ENCODE measurements at regions not wholly inside any gene's neighbourhood (a gene's known extent, or its start where the extent isn't known, plus 50 kb on each side); places are given as distances from the start of the nearest gene placed in this dataset.

DNA sequence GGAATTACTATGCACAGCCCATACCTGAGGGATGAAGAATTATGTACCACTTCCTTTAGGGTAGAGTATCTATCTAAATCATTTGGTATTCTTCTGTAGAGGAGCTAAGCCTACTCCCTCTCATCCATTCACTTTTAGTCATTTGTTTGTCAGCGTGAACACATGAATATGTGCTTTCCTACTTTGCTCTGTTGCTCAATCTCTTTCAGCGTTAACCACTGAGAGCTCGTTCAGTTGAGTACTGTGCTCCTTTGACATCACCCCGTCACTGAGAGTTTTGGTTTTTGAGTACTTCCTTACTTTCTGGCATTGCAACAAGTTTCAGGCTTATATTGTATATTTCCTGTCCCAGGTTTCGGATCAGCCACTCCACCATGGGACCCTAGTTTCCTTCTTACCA, 700.6 kb downstream of the NLGN4X start:
- Histone ChIP-seq H3K4me3 (ENCODE audit: low read length) (no peak overlapping the region), H3K9me3 (ENCODE audit: low read depth, low read length) (no peaks in the 10 kb centered on the region), H3K4me1 (ENCODE audit: insufficient read depth, low read length) (no peaks in the 10 kb centered on the region), H3K27me3 (ENCODE audit: insufficient read depth, low read length) (no peaks in the 10 kb centered on the region)

- no peaks in the 10 kb centered on the region for H3K9me3 ChIP-seq (ENCODE audit: low read depth, low read length)
- H3K4me1 ChIP-seq (ENCODE audit: insufficient read depth, low read length): no peaks in the 10 kb centered on the region
- H3K4me3 ChIP-seq (ENCODE audit: low read length): no peak overlapping the region
- H3K27me3 ChIP-seq (ENCODE audit: insufficient read depth, low read length): no peaks in the 10 kb centered on the region
Measured at GRCh38 chrX:5526191-5526590, 702.5 kb downstream of the NLGN4X start.

DNA sequence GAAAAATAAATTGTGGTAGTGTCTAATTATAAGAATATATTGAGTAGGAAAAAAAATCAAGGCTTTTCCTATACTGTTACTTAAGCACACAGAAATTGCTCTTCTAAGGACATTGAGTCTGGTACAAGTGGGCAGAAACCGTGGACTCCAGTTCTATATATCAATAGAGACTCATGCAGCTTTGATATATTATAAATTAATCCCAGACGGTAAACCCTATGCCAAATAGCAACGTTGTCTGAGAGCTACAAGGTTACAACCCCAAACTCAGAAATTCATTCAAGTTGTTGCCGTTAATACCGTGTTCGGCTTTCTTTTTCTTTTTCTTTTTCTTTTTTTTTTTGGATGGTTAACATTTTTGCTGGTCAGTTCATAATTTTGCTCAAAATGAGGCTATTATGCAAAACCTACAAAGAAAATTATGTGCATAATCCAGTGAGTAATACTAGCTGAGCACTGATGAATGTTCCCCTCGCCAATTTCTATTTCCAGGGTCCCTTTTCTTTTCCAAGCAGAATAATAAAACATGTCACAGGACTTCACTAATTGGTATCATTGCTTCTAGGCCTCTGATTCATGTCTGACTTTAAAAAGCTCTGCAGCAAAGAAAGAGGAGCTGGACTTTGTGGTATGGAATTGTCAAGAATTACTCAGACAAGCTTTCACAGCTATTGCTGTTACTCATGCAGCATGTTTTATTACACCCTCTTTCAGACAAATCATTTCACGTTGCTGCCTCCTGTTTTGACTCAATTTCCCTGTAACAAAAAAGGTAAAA, 737.7 kb downstream of the NLGN4X start:
- no peak overlapping the region for H3K4me3 ChIP-seq (ENCODE audit: low read length)
- H3K27me3 ChIP-seq (ENCODE audit: insufficient read depth, low read length): no peaks in the 10 kb centered on the region
- no peaks in the 10 kb centered on the region for H3K9me3 ChIP-seq (ENCODE audit: low read depth, low read length)
- no peaks in the 10 kb centered on the region for H3K4me1 ChIP-seq (ENCODE audit: insufficient read depth, low read length)

GRCh38 chrX:5474282-5474681, 754.4 kb downstream of the NLGN4X start:
- Histone ChIP-seq H3K4me1 (ENCODE audit: insufficient read depth, low read length) (no peaks in the 10 kb centered on the region), H3K9me3 (ENCODE audit: low read depth, low read length) (no peaks in the 10 kb centered on the region), H3K4me3 (ENCODE audit: low read length) (no peak overlapping the region), H3K27me3 (ENCODE audit: insufficient read depth, low read length) (no peaks in the 10 kb centered on the region)

GRCh38 chrX:5458300-5458842, 770.3 kb downstream of the NLGN4X start:
- no peaks in the 10 kb centered on the region for H3K4me1 ChIP-seq (ENCODE audit: insufficient read depth, low read length)
- H3K9me3 ChIP-seq (ENCODE audit: low read depth, low read length): no peaks in the 10 kb centered on the region
- H3K4me3 ChIP-seq (ENCODE audit: low read length): no peak overlapping the region
- no peaks in the 10 kb centered on the region for H3K27me3 ChIP-seq (ENCODE audit: insufficient read depth, low read length)

- Histone ChIP-seq H3K4me3 (ENCODE audit: low read length) (no peak overlapping the region), H3K9me3 (ENCODE audit: low read depth, low read length) (no peaks in the 10 kb centered on the region), H3K27me3 (ENCODE audit: insufficient read depth, low read length) (no peaks in the 10 kb centered on the region), H3K4me1 (ENCODE audit: insufficient read depth, low read length) (no peaks in the 10 kb centered on the region)
Measured at GRCh38 chrX:5449323-5449722, 779.3 kb downstream of the NLGN4X start.

DNA sequence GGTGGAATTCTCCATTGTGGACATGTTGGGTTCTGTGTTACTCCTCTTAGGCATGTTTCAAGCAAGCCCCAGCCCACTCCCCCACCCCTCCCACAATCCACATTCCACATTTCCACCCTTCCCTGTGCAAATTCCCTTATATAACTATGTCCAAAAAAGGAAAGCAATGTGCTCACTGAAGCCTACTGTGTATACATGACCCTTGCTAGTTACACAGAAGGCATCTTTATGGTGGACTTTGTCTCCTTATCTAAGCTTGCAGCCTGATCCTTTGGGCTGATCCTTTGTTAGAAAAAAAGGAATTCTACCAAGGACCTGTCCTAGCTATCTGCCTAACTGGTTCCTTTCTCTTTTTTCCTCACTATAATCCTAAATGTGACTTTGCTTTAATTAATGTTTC, 796.8 kb downstream of the NLGN4X start:
- Histone ChIP-seq H3K4me3 (ENCODE audit: low read length) (no peak overlapping the region), H3K9me3 (ENCODE audit: low read depth, low read length) (no peaks in the 10 kb centered on the region), H3K4me1 (ENCODE audit: insufficient read depth, low read length) (no peaks in the 10 kb centered on the region), H3K27me3 (ENCODE audit: insufficient read depth, low read length) (no peaks in the 10 kb centered on the region)

- H3K27me3 ChIP-seq (ENCODE audit: insufficient read depth, low read length): no peaks in the 10 kb centered on the region
- H3K9me3 ChIP-seq (ENCODE audit: low read depth, low read length): no peaks in the 10 kb centered on the region
- no peak overlapping the region for H3K4me3 ChIP-seq (ENCODE audit: low read length)
- H3K4me1 ChIP-seq (ENCODE audit: insufficient read depth, low read length): no peaks in the 10 kb centered on the region
Measured at GRCh38 chrX:5425119-5425518, 803.5 kb downstream of the NLGN4X start.

DNA sequence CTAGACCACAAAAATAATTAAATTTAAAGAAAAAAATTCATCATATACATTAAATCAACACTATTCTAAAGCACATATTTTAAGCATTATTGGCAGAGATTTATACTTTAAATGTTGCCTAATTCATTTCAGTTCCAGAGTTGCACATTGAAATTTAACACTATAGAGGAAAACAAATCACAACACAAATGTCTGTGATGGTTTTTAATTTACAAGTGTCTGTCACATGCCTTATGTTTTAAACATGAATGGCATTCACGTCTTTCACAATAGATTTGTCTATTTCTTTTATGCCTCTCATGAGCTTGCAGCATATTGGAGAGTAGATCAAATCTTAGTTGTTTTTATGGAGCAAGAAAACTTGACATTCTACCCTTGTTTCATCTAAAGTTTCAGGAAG, 811.3 kb downstream of the NLGN4X start:
- Histone ChIP-seq H3K9me3 (ENCODE audit: low read depth, low read length) (no peaks in the 10 kb centered on the region), H3K4me1 (ENCODE audit: insufficient read depth, low read length) (no peaks in the 10 kb centered on the region), H3K4me3 (ENCODE audit: low read length) (no peak overlapping the region), H3K27me3 (ENCODE audit: insufficient read depth, low read length) (no peaks in the 10 kb centered on the region)

DNA sequence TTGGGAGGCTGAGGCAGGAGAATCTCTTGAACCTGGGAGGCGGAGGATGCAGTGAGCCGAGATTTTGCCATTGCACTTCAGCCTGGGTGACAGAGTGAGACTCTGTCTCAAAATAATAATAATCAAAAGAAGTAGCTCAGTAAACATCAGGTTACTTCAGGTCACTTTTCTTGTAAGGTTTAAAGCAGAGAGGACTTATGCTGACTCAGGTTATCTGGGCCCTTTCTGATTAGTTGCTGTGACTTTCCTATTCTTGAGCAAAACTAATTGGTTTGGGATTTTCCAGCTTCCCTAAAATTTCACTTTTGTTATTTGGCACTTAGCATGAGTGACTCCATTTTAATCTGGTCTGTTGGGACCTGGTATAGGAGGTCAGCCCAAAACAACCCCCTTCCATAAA, 812.9 kb downstream of the NLGN4X start:
- Histone ChIP-seq H3K9me3 (ENCODE audit: low read depth, low read length) (no peaks in the 10 kb centered on the region), H3K4me1 (ENCODE audit: insufficient read depth, low read length) (no peaks in the 10 kb centered on the region), H3K27me3 (ENCODE audit: insufficient read depth, low read length) (no peaks in the 10 kb centered on the region), H3K4me3 (ENCODE audit: low read length) (no peak overlapping the region)

DNA sequence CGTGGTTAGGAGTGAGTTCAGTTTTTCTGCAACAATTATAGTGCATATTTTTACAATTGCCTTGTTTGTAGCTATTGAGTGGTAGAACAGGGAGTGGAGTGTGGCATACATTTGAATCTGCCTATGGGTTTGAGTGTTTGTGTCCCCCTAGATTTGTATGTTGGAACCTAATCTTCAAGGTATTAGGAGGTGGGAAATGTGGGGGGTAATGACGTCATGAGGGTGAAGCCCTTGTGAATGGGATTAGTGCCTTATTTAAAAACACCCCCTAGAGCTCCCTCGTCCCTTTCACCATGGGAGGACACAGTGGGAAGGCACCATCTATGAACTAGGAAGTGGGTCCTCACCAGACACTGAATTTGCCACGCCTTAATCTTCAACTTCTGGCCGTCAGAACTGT, 819.6 kb downstream of the NLGN4X start:
- Histone ChIP-seq H3K9me3 (ENCODE audit: low read depth, low read length) (no peaks in the 10 kb centered on the region), H3K4me3 (ENCODE audit: low read length) (no peak overlapping the region), H3K27me3 (ENCODE audit: insufficient read depth, low read length) (no peaks in the 10 kb centered on the region), H3K4me1 (ENCODE audit: insufficient read depth, low read length) (no peaks in the 10 kb centered on the region)

- Histone ChIP-seq H3K27me3 (ENCODE audit: insufficient read depth, low read length) (no peaks in the 10 kb centered on the region), H3K9me3 (ENCODE audit: low read depth, low read length) (no peaks in the 10 kb centered on the region), H3K4me1 (ENCODE audit: insufficient read depth, low read length) (no peaks in the 10 kb centered on the region), H3K4me3 (ENCODE audit: low read length) (no peak overlapping the region)
Measured at GRCh38 chrX:5402461-5402860, 826.2 kb downstream of the NLGN4X start.

DNA sequence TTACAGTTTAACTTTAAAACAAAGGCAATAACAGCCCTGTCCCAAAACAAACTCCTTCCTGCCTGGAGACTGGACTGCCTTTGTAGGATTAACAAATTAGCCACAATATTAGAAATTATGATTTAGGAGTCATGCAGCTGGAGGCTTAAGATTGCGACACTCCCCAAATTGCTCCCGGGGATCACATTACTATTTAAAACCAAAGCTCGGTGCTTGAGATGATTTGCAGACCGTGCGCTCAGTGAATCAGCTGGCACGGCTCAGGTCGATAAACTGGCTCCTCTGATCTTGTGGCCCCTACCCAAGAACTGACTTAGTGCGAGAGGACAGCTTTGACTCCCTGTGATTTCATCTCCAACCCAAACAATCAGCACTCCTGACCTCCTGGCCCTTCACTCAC, 829.3 kb downstream of the NLGN4X start:
- H3K27me3 ChIP-seq (ENCODE audit: insufficient read depth, low read length): no peaks in the 10 kb centered on the region
- H3K4me1 ChIP-seq (ENCODE audit: insufficient read depth, low read length): no peaks in the 10 kb centered on the region
- H3K9me3 ChIP-seq (ENCODE audit: low read depth, low read length): no peaks in the 10 kb centered on the region
- no peak overlapping the region for H3K4me3 ChIP-seq (ENCODE audit: low read length)

DNA sequence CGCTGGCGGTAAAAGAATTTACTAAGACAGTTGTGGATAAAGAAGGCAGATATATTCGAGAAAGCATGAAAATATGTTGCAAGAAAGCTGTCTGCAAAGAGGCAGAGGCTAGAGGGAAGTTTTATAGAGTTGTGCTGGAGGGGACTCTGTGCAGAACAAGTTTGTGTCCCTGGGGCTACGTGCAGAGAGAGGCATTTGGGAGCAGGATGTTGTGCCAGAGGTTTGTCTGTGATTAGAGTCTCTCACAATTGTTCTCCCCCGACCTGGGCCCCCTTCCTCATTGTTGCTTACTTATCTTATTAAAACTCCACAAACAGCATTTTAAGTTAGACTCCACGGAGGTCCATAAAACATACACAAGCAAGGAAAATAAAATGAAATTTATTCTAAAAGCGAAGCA, 831.3 kb downstream of the NLGN4X start:
- Histone ChIP-seq H3K9me3 (ENCODE audit: low read depth, low read length) (no peaks in the 10 kb centered on the region), H3K4me3 (ENCODE audit: low read length) (no peak overlapping the region), H3K27me3 (ENCODE audit: insufficient read depth, low read length) (no peaks in the 10 kb centered on the region), H3K4me1 (ENCODE audit: insufficient read depth, low read length) (no peaks in the 10 kb centered on the region)

DNA sequence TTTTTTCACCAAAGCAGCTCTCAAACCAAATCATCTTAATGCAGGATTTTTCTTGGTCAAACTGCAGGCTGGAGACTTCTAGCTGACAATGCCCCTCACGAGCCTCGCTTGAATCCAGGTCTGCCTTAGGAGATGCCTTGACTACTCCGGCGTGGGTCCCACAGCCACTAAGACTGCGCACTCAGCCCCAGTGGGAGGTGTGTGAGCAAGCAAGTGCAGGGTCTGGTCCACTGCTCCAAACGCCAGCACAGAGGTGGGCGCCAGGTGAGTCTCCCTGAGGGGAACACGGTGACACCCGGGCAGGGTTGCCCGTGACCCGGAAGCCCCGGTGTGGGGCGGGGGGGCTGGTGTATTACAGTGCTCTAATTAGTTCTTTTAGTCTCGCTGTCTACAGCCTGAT, 838.3 kb downstream of the NLGN4X start:
- Histone ChIP-seq H3K9me3 (ENCODE audit: low read depth, low read length) (no peaks in the 10 kb centered on the region), H3K4me1 (ENCODE audit: insufficient read depth, low read length) (no peaks in the 10 kb centered on the region), H3K4me3 (ENCODE audit: low read length) (no peak overlapping the region), H3K27me3 (ENCODE audit: insufficient read depth, low read length) (no peaks in the 10 kb centered on the region)

- Histone ChIP-seq H3K9me3 (ENCODE audit: low read depth, low read length) (no peaks in the 10 kb centered on the region), H3K4me1 (ENCODE audit: insufficient read depth, low read length) (no peaks in the 10 kb centered on the region), H3K4me3 (ENCODE audit: low read length) (no peak overlapping the region), H3K27me3 (ENCODE audit: insufficient read depth, low read length) (no peaks in the 10 kb centered on the region)
Measured at GRCh38 chrX:5388087-5388486, 840.6 kb downstream of the NLGN4X start.

All from mononuclear cell (primary cell).